H1 (cell line): ENCODE measurements at regions not wholly inside any gene's neighbourhood (a gene's known extent, or its start where the extent isn't known, plus 50 kb on each side); places are given as distances from the start of the nearest gene placed in this dataset.

Experiments
- ASH2L ChIP-seq: fragments of 200-600, 300-600 bp; sonication (generic); IDR thresholded peaks from one replicate; pipeline ENCODE4 v1.7.1; 2017; ENCODE audit warnings: low read length
- BRCA1 ChIP-seq: IDR thresholded peaks from 2 replicates; pipeline ENCODE4 v1.6.1; 2012; ENCODE audit warnings: low read depth, low read length, improper control_type of control experiment
- CHD1 ChIP-seq: IDR thresholded peaks from 2 replicates; pipeline ENCODE4 v1.6.1; 2012; ENCODE audit warnings: low read depth, low read length, improper control_type of control experiment
- CHD2 ChIP-seq: IDR thresholded peaks from 2 replicates; pipeline ENCODE4 v1.6.1; 2012; ENCODE audit warnings: low read length, improper control_type of control experiment
- EZH2 ChIP-seq: fragments of 200-600 bp; sonication (generic); IDR thresholded peaks from 2 replicates; pipeline ENCODE4 v1.7.1; 2012; ENCODE audit warnings: low read depth, mild to moderate bottlenecking, moderate library complexity, low read length, inconsistent platforms; ENCODE audit not compliant: severe bottlenecking
- MAFK ChIP-seq: IDR thresholded peaks from 2 replicates; pipeline ENCODE4 v1.6.1; 2012; ENCODE audit warnings: low read depth, mild to moderate bottlenecking, improper control_type of control experiment, low read length
- POLR2A ChIP-seq, 2 experiments: IDR thresholded peaks; 1 replicate in 1 of 2; 2 replicates in 1 of 2; pipeline ENCODE4 v1.6.1; 2011; ENCODE audit warnings: low read depth in 2 of 2, low read length in 2 of 2, mild to moderate bottlenecking in 2 of 2; ENCODE audit errors: control extremely low read depth in 1 of 2
- POLR2AphosphoS5 ChIP-seq: IDR thresholded peaks from 2 replicates; pipeline ENCODE4 v1.6.1; 2011; ENCODE audit warnings: low read depth, low read length
- RXRA ChIP-seq: IDR thresholded peaks from 2 replicates; pipeline ENCODE4 v1.6.1; 2011; ENCODE audit warnings: low read depth, mild to moderate bottlenecking, low read length, moderate library complexity; ENCODE audit not compliant: insufficient read depth
- SRF ChIP-seq: IDR thresholded peaks from 2 replicates; pipeline ENCODE4 v1.6.1; 2011; ENCODE audit warnings: mild to moderate bottlenecking, low read depth, low read length, moderate library complexity
- TAF1 ChIP-seq: IDR thresholded peaks from 2 replicates; pipeline ENCODE4 v1.6.1; 2011; ENCODE audit warnings: mild to moderate bottlenecking, low read depth, low read length
- TCF12 ChIP-seq: IDR thresholded peaks from 2 replicates; pipeline ENCODE4 v1.6.1; 2011; ENCODE audit warnings: low read depth, mild to moderate bottlenecking, low read length
- TF ChIP-seq, protein P1 (sequence below), 3 experiments: IDR thresholded peaks; 1 replicate in 2 of 3; 2 replicates in 1 of 3; pipeline versions ENCODE4 v1.5.1 to v1.6.1; 2011; ENCODE audit warnings: low read length in 3 of 3, mild to moderate bottlenecking in 3 of 3, inconsistent platforms in 2 of 3, low read depth in 1 of 3, moderate library complexity in 1 of 3; ENCODE audit not compliant: insufficient read depth in 1 of 3; ENCODE audit errors: control extremely low read depth in 1 of 3

DNA sequence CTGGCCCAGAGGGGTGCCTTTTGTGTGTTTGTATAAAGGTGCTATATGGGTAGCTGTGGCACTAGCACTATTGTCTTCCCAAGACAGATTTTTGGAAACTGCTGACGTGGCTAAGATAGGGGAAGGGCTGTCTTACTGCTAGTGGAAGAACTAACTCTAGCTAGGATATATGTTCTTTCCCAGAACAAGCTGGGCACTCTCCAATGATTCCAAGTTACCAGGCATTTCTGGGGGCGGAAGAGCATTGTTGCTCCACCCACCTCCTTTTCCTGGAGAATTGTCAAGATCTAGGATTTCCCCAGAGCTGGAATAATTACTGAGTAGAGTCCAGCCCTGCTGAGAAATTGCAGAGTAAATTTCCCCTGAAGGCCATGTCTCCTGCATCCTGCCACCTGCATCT, 408.3 kb downstream of the KLF5 start:
- TF ChIP-seq, protein P1, sequence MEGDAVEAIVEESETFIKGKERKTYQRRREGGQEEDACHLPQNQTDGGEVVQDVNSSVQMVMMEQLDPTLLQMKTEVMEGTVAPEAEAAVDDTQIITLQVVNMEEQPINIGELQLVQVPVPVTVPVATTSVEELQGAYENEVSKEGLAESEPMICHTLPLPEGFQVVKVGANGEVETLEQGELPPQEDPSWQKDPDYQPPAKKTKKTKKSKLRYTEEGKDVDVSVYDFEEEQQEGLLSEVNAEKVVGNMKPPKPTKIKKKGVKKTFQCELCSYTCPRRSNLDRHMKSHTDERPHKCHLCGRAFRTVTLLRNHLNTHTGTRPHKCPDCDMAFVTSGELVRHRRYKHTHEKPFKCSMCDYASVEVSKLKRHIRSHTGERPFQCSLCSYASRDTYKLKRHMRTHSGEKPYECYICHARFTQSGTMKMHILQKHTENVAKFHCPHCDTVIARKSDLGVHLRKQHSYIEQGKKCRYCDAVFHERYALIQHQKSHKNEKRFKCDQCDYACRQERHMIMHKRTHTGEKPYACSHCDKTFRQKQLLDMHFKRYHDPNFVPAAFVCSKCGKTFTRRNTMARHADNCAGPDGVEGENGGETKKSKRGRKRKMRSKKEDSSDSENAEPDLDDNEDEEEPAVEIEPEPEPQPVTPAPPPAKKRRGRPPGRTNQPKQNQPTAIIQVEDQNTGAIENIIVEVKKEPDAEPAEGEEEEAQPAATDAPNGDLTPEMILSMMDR (IDR thresholded peaks at IDR 0.05; ENCODE audit: control extremely low read depth in 1 of 3, insufficient read depth in 1 of 3, low read depth in 1 of 3, low read length in 3 of 3) = no peak
- no peak for TF ChIP-seq ASH2L
- no peak for TF ChIP-seq EZH2
- TF ChIP-seq BRCA1 = no peak
- no peak for TF ChIP-seq POLR2A (IDR thresholded peaks at IDR 0.05; ENCODE audit: control extremely low read depth in 1 of 2, low read depth in 2 of 2, low read length in 2 of 2)
- no peak for TF ChIP-seq CHD2
- no peak for TF ChIP-seq TCF12
- no peak for TF ChIP-seq SRF
- TF ChIP-seq RXRA = no peak
- no peak for TF ChIP-seq POLR2AphosphoS5
- no peak for TF ChIP-seq MAFK
- no peak for TF ChIP-seq TAF1
- no peak for TF ChIP-seq CHD1
